Neutrophil (primary cell): ENCODE measurements at regions not wholly inside any gene's neighbourhood (a gene's known extent, or its start where the extent isn't known, plus 50 kb on each side); places are given as distances from the start of the nearest gene placed in this dataset.

Experiments used
- H3K27ac ChIP-seq: fragments of 200-600 bp; sonication (generic); 2 replicates; pipeline ENCODE4 v1.5.1; 2016; ENCODE audit warnings: mild to moderate bottlenecking, moderate library complexity
- H3K27me3 ChIP-seq: fragments of 200-600 bp; sonication (generic); 2 replicates; pipeline ENCODE4 v1.6.0; 2016; ENCODE audit warnings: mild to moderate bottlenecking
- H3K36me3 ChIP-seq: fragments of 200-600 bp; sonication (generic); 2 replicates; pipeline ENCODE4 v1.5.1; 2017
- H3K4me1 ChIP-seq, 2 experiments: fragments of 200-600 bp in 1 of 2; sonication (generic) in 1 of 2; 1 replicate in 1 of 2; 2 replicates in 1 of 2; pipeline versions ENCODE4 v1.5.1 to v1.6.1; 2013 to 2016; ENCODE audit warnings: low read depth in 1 of 2, low read length in 1 of 2, mild to moderate bottlenecking in 1 of 2, moderate library complexity in 1 of 2; ENCODE audit not compliant: control insufficient read depth in 1 of 2, insufficient read depth in 1 of 2
- H3K4me3 ChIP-seq, 2 experiments: fragments of 200-600 bp in 1 of 2; sonication (generic) in 1 of 2; 1 replicate in 1 of 2; 2 replicates in 1 of 2; pipeline ENCODE4 v1.5.1; 2013 to 2016; ENCODE audit warnings: low read depth in 1 of 2, low read length in 1 of 2, mild to moderate bottlenecking in 1 of 2, moderate library complexity in 1 of 2
- H3K9me3 ChIP-seq: fragments of 200-600 bp; sonication (generic); 2 replicates; pipeline ENCODE4 v1.5.1; 2016
- CTCF ChIP-seq: fragments of 200-600 bp; sonication (generic); IDR thresholded peaks from 2 replicates; pipeline ENCODE4 v1.5.1; 2016; ENCODE audit warnings: antibody characterized with exemption

- no peaks in the 10 kb centered on the region for H3K4me1 ChIP-seq
- H3K4me3 ChIP-seq = no peak overlapping the region
- no peak overlapping the region for H3K27ac ChIP-seq
- TF ChIP-seq CTCF = no peak
- no peaks in the 10 kb centered on the region for H3K27me3 ChIP-seq
- no peaks in the 10 kb centered on the region for H3K36me3 ChIP-seq
- H3K9me3 ChIP-seq = no peaks in the 10 kb centered on the region
These were observed 270.2 kb upstream of the TFAP2D start for GRCh38 chr6:50443144-50443543.

DNA sequence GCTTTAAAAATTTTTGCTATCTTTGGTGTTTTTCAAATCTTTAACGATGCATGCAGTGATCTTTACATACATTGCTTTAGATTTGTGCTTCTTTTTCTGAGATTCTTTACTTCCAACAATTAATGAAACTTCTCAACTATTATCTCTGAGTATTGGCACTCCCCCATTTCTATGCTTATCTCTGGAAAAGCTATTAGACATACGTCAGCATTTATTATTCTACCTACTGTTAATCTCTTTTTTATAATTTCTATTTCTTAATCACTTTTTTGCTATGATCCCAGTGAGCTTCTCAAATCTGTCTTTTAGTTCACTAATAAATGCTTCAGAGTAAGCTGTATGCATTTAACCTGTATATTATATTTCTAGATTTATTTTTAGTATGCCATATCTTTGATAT is 264.2 kb upstream of the TFAP2D start:
- Histone ChIP-seq H3K36me3 (no peaks in the 10 kb centered on the region), H3K4me1 (no peaks in the 10 kb centered on the region), H3K4me3 (no peak overlapping the region), H3K9me3 (no peaks in the 10 kb centered on the region), H3K27ac (no peak overlapping the region), H3K27me3 (no peaks in the 10 kb centered on the region)
- TF ChIP-seq CTCF = no peak

- Histone ChIP-seq H3K27ac (no peak overlapping the region), H3K4me3 (no peak overlapping the region), H3K36me3 (no peaks in the 10 kb centered on the region), H3K9me3 (no peaks in the 10 kb centered on the region), H3K27me3 (no peaks in the 10 kb centered on the region), H3K4me1 (no peaks in the 10 kb centered on the region)
- no peak for TF ChIP-seq CTCF
These were observed 261.4 kb upstream of the TFAP2D start for GRCh38 chr6:50451826-50452400.

DNA sequence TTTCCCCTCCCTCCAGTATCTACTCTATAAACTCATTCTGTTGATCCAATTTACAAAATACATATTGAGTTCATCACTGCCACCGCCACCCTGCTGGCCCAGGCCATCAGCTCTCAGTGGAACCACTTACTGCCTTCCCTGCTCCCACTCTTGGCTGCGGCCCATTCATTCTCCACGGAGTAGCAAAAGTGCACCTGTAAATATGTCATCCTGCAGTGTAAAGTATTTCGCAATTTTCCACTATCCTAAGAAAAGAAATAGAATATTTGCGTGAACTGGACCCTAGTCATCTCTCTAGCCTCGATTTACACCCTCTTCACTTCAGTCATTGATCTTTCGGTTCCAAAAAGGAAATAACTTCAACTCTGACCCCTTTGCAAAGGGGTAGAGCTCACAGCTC is 258.3 kb upstream of the TFAP2D start:
- Histone ChIP-seq H3K4me3 (no peak overlapping the region), H3K9me3 (no peaks in the 10 kb centered on the region), H3K27ac (no peak overlapping the region), H3K27me3 (no peaks in the 10 kb centered on the region), H3K36me3 (no peaks in the 10 kb centered on the region), H3K4me1 (no peaks in the 10 kb centered on the region)
- TF ChIP-seq CTCF = no peak

DNA sequence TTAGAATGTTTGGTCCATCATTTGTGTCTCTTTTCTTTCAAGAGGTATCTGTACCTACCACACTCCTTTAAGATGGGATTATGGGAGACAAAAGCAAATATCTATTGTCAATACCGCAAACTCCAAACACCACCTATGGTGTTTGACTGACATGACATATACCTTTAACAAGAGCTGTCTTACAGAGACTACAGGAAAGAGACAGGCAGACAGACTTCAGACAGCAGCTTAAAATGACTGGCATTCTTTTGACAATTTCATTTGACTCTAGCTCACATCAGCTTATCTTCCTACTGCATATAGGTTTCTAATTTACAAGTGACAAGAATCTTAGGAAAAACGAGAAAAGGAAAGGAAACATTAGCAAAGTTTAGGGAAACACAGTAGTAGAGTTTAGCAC is 256.0 kb upstream of the TFAP2D start:
- Histone ChIP-seq H3K9me3 (no peaks in the 10 kb centered on the region), H3K27me3 (no peaks in the 10 kb centered on the region), H3K4me3 (no peak overlapping the region), H3K36me3 (no peaks in the 10 kb centered on the region), H3K4me1 (no peaks in the 10 kb centered on the region), H3K27ac (no peak overlapping the region)
- TF ChIP-seq CTCF = no peak

DNA sequence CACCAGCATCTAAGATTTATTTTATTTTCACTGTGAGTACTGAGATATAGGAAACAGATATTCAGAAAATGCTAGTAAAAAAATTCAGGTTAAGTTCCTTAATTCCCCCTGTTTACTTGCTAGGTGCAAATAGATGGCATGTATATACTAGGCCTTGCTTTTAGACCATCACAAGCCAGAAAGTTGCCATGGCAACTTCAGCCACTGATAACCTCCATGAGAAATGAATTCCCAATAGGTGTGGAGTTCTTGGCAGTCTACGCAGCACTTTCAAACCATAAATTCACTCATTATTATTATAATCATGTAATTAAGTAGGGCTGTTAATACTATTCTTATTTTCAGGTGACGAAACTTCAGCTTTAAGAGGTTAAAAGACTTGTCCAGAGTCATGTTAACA is 251.6 kb upstream of the TFAP2D start:
- no peak for TF ChIP-seq CTCF
- Histone ChIP-seq H3K27ac (no peak overlapping the region), H3K27me3 (no peaks in the 10 kb centered on the region), H3K36me3 (no peaks in the 10 kb centered on the region), H3K9me3 (no peaks in the 10 kb centered on the region), H3K4me1 (no peaks in the 10 kb centered on the region), H3K4me3 (no peak overlapping the region)
